HG03469 (cell line): ENCODE measurements at regions not wholly inside any gene's neighbourhood (a gene's known extent, or its start where the extent isn't known, plus 50 kb on each side); places are given as distances from the start of the nearest gene placed in this dataset.

ENCODE experiments used
- ATAC-seq: cut with Tn5 transposase; IDR thresholded peaks from one replicate; pipeline ENCODE4 v1.9.1; 2021; ENCODE audit warnings: mild to moderate bottlenecking, moderate library complexity, moderate number of reproducible peaks; ENCODE audit not compliant: unreplicated experiment

GRCh38 chr6:148137652-148138051 lies 205.0 kb upstream of the SASH1 start:
- ATAC-seq = no peak

- ATAC-seq = no peak
Observed at GRCh38 chr6:148138573-148138972, 204.1 kb upstream of the SASH1 start.

DNA sequence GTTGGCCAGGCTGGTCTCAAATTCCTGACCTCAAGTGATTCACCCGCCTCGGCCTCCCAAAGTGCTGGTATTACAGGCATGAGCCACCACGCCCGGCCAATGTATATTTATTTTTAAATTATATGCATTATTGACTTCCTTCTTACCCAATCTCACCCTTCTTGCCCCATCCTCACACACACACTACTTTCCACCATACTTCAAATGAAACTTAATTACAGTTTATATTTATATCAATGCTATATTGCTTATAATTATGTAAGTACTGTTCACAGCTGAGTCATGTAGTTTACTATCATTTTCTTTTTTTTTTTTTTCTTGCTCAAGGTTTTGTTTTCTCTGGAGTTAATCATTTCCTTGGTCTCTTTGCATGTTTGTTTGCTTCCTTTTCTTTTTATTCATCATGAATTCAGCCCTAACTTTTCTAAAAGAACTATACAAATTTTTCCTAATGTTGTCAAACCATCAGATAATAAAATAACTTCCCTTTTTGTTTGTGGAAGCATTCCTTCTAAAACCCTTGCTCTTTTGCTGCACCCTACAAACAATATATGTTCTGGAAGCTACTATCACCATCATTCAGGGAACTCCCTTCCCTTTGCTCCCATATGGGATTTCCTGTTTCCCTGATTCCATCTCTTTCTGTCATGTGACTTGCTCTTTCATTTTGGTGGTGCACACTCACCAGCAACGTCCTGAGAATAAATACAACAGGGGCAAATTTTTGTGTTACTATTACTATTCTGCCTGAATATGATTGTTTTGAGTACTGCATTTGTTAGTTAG lies 201.7 kb upstream of the SASH1 start:
- ATAC-seq = no peak

DNA sequence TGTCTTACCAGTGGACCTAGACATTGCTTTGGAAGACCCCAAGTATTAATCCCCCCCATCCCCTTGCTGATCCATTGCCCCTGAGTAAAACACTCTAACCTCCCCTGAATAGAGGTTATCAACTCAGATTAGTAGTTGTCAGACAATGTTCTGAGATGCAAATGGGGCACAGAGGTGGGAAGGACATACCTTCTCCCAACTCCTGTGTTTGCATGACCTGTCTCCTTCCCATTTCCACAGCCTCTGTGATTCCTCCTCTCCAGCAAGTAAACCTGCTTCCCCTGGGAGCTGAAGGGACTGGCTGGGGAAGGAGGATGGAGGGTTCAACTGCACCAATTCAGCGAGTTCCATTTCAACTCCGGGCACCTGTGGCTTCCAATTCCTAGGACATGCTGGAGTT lies 199.8 kb upstream of the SASH1 start:
- ATAC-seq = no peak

DNA sequence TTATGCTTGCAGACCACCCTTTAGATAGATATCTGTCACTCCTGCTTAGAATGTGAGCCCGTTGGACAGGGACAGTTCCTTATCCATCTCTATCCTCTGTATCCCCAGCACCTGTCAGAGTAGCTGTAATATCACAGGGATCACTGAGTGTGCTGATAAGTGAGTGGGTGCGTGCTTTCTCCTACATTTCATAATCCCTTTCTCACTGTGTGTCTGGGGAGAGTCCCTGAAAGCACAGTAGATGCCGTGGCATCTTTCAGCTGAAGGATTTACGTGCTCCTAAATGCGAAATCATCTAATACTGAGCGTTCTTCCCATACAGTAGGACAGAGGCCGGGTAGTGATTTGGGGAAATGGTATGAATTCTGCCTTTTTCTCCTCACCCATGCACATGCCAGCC lies 198.9 kb upstream of the SASH1 start:
- no peak for ATAC-seq

GRCh38 chr6:148144917-148145521 lies 197.6 kb upstream of the SASH1 start:
- ATAC-seq = peak; percentile 70

- no peak for ATAC-seq
Observed at GRCh38 chr6:148146717-148147462, 195.7 kb upstream of the SASH1 start.

GRCh38 chr6:148147463-148147830 lies 195.2 kb upstream of the SASH1 start:
- no peak for ATAC-seq

- ATAC-seq = no peak
Observed at GRCh38 chr6:148151896-148152643, 190.6 kb upstream of the SASH1 start.

GRCh38 chr6:148154668-148155067 lies 188.0 kb upstream of the SASH1 start:
- ATAC-seq = no peak

DNA sequence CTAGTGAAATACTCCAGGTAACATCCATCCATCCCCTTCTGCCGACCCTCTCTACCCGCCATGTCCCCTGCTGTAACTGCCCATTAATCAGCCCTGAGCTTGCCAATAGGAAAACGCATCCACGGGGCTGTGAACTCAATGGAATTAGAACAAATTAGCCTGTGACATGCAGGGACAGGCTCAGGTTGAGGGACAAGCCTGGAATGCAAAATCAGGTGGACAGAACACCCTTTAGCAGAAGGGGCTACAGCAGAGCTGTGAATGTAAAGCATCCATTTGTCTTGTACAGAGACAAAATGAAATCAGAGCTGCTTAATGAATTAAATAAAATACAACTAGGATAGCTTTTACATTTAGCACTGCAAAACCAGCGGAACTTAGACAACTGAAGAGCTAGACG lies 187.3 kb upstream of the SASH1 start:
- ATAC-seq = no peak

- ATAC-seq = no peak
Observed at GRCh38 chr6:148157841-148158240, 184.8 kb upstream of the SASH1 start.

GRCh38 chr6:148164645-148165044 lies 178.0 kb upstream of the SASH1 start:
- ATAC-seq = no peak

GRCh38 chr6:148166339-148166968 lies 176.2 kb upstream of the SASH1 start:
- ATAC-seq = no peak

DNA sequence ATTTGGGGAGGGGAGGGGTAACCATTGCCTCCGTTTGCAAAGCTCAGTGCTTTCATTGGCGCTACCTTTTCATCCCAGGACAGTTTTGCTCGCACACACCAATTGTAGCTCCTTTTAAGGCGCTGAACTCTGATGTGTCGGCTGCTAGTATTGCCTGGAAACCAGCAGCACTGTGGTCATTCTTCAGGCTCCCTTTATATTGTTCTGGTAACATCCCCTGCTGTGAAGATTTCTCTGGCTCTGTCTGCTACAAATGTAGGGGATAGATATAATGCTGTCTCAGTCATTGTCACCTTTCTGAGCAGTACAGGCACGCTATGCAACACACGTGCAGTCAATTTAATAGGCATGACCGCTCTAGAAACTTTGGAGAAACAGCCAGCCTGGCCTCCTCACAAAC lies 172.9 kb upstream of the SASH1 start:
- no peak for ATAC-seq

DNA sequence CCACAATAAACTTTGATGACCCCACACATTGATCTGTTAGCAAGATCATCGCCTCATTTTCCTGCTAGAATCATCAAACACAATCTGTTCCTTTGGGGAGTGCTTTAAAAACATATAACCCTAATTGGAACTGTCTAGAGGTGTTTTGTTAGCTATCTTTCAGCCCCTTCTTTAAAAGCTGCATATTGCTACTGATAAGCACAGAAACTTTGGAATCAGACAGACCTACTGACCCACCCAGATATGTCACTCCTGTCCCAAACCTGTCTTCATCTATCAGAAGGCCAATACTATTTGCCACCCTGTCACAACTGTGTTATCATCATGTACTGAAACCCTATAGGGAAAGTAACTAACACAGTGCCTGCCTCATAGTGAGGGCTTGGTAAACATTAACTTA lies 172.4 kb upstream of the SASH1 start:
- no peak for ATAC-seq

GRCh38 chr6:148173548-148173947 lies 169.1 kb upstream of the SASH1 start:
- no peak for ATAC-seq

DNA sequence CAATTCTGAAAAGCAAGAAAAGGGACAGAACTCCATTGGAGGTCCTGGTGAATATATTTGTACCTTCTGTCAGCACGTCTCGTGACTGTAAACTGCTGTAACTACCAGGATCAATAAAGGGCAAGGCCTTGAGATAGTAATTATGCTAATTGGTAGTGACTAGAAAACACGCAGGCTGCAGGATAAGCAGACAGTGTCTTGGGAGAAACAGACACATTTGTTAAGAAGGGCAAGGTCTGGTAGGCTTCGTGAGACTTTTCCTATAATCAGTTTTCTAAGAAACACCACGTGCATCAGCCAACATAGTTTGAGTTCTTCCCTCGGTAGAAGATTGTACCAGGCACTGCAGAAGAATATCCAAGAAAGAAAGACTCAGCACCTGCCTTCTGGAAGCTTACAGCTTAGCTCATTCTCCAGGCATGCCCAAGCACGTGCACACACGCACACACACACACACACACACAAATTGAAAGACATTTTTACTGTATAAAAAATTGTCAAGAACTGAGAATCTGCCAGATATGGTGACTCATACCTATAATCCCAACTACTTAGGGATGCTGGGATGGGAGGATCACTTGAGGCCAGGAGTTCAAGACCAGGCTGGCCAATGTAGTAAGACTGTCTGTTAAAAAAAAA lies 167.0 kb upstream of the SASH1 start:
- ATAC-seq = no peak

DNA sequence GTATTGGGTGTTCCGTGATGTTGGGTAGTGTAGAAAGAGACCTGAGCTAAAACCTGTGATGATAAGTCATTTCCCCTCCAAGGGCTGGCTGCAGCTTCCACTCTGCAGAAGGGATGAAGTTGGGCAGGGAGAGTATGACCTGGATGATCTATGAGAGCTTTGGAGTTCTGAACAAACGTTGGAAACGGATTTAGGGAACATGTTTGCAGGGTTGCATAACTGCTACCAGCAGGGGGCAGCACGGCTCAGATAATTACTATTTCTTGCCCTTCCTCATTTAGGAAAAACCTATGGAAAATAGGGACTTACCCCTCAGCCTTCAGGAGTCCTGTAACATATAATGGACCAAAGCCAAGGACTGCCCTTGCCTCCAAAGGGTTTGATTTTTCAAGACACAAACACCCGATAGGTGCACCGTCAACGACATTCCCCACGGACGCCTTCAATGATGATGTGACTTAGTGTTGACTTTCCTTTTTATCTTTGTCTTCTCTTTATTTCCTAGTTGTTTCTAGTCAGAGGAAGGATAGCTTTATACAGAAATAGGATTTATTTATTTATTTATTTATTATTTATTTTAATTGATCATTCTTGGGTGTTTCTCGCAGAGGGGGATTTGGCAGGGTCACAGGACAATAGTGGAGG lies 164.9 kb upstream of the SASH1 start:
- ATAC-seq = no peak

- ATAC-seq = no peak
Observed at GRCh38 chr6:148179786-148180185, 162.9 kb upstream of the SASH1 start.
